ENCODE measurements at regions not wholly inside any gene's neighbourhood (a gene's known extent, or its start where the extent isn't known, plus 50 kb on each side); places are given as distances from the start of the nearest gene placed in this dataset.

GRCh38 chr13:81304121-81304659, 963.3 kb upstream of the SPRY2 start:
- H3K36me3 ChIP-seq (ENCODE audit: control insufficient read depth, insufficient read depth, low read length): no peaks in the 10 kb centered on the region
- no peak overlapping the region for H3K4me3 ChIP-seq (ENCODE audit: low read depth, low read length)
- H3K27me3 ChIP-seq (ENCODE audit: control insufficient read depth, insufficient read depth, low read length): no peaks in the 10 kb centered on the region
- TF ChIP-seq, protein P1, sequence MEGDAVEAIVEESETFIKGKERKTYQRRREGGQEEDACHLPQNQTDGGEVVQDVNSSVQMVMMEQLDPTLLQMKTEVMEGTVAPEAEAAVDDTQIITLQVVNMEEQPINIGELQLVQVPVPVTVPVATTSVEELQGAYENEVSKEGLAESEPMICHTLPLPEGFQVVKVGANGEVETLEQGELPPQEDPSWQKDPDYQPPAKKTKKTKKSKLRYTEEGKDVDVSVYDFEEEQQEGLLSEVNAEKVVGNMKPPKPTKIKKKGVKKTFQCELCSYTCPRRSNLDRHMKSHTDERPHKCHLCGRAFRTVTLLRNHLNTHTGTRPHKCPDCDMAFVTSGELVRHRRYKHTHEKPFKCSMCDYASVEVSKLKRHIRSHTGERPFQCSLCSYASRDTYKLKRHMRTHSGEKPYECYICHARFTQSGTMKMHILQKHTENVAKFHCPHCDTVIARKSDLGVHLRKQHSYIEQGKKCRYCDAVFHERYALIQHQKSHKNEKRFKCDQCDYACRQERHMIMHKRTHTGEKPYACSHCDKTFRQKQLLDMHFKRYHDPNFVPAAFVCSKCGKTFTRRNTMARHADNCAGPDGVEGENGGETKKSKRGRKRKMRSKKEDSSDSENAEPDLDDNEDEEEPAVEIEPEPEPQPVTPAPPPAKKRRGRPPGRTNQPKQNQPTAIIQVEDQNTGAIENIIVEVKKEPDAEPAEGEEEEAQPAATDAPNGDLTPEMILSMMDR (IDR thresholded peaks at IDR 0.05; ENCODE audit: insufficient read depth, low read length, poor library complexity, severe bottlenecking): no peak
- no peak for DNase-seq (ENCODE audit: low read depth)

- Histone ChIP-seq H3K4me3 (ENCODE audit: low read depth, low read length) (no peak overlapping the region), H3K27me3 (ENCODE audit: control insufficient read depth, insufficient read depth, low read length) (no peaks in the 10 kb centered on the region), H3K36me3 (ENCODE audit: control insufficient read depth, insufficient read depth, low read length) (no peaks in the 10 kb centered on the region)
- TF ChIP-seq, protein P1 (IDR thresholded peaks at IDR 0.05; ENCODE audit: insufficient read depth, low read length, poor library complexity, severe bottlenecking): no peak
- no peak for DNase-seq (ENCODE audit: low read depth)
These were observed 961.8 kb upstream of the SPRY2 start for GRCh38 chr13:81302677-81303076.

- Histone ChIP-seq H3K4me3 (ENCODE audit: low read depth, low read length) (no peak overlapping the region), H3K36me3 (ENCODE audit: control insufficient read depth, insufficient read depth, low read length) (no peaks in the 10 kb centered on the region), H3K27me3 (ENCODE audit: control insufficient read depth, insufficient read depth, low read length) (no peaks in the 10 kb centered on the region)
- TF ChIP-seq, protein P1 (IDR thresholded peaks at IDR 0.05; ENCODE audit: insufficient read depth, low read length, poor library complexity, severe bottlenecking): no peak
- no peak for DNase-seq (ENCODE audit: low read depth)
These were observed 961.2 kb upstream of the SPRY2 start for GRCh38 chr13:81302125-81302524.

DNA sequence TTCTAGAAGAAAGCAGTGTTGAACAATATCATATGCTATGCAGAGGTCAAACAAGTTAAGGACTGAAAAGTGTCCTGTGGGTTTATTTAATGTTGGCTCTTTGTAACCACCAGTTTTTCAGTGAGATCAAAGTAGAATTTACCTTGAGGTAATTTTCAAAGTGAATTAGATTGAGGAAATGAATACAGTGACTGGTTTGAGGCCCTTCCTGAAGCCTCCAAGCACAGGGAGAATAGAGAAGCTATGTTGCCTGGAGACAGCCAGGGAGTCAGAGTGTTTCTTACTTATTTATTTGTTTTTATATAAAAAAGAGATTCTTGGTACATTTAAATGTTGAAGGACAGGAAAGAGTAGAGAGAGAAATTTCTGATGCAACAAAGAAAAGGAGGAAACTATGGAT, 954.3 kb upstream of the SPRY2 start:
- TF ChIP-seq, protein P1 (IDR thresholded peaks at IDR 0.05; ENCODE audit: insufficient read depth, low read length, poor library complexity, severe bottlenecking): no peak
- DNase-seq (ENCODE audit: low read depth): no peak
- no peaks in the 10 kb centered on the region for H3K36me3 ChIP-seq (ENCODE audit: control insufficient read depth, insufficient read depth, low read length)
- no peak overlapping the region for H3K4me3 ChIP-seq (ENCODE audit: low read depth, low read length)
- H3K27me3 ChIP-seq (ENCODE audit: control insufficient read depth, insufficient read depth, low read length): no peaks in the 10 kb centered on the region

GRCh38 chr13:81293594-81294164, 952.8 kb upstream of the SPRY2 start:
- DNase-seq (ENCODE audit: low read depth): no peak
- TF ChIP-seq, protein P1 (IDR thresholded peaks at IDR 0.05; ENCODE audit: insufficient read depth, low read length, poor library complexity, severe bottlenecking): no peak
- no peaks in the 10 kb centered on the region for H3K36me3 ChIP-seq (ENCODE audit: control insufficient read depth, insufficient read depth, low read length)
- H3K4me3 ChIP-seq (ENCODE audit: low read depth, low read length): no peak overlapping the region
- no peaks in the 10 kb centered on the region for H3K27me3 ChIP-seq (ENCODE audit: control insufficient read depth, insufficient read depth, low read length)

- TF ChIP-seq, protein P1 (IDR thresholded peaks at IDR 0.05; ENCODE audit: insufficient read depth, low read length, poor library complexity, severe bottlenecking): no peak
- no peaks in the 10 kb centered on the region for H3K36me3 ChIP-seq (ENCODE audit: control insufficient read depth, insufficient read depth, low read length)
- H3K4me3 ChIP-seq (ENCODE audit: low read depth, low read length): no peak overlapping the region
- no peaks in the 10 kb centered on the region for H3K27me3 ChIP-seq (ENCODE audit: control insufficient read depth, insufficient read depth, low read length)
- DNase-seq (ENCODE audit: low read depth): no peak
These were observed 942.6 kb upstream of the SPRY2 start for GRCh38 chr13:81283561-81283960.
